DOHH2 (cell line): ENCODE measurements at regions not wholly inside any gene's neighbourhood (a gene's known extent, or its start where the extent isn't known, plus 50 kb on each side); places are given as distances from the start of the nearest gene placed in this dataset.

ENCODE experiments used
- H3F3A ChIP-seq: fragments of 200-600 bp; sonication (generic), shearing (Covaris generic); 2 replicates; pipeline ENCODE4 v1.6.0; 2016; ENCODE audit warnings: antibody characterized with exemption, mild to moderate bottlenecking; ENCODE audit not compliant: control insufficient read depth, insufficient read depth
- H3K27ac ChIP-seq: fragments of 200-600 bp; sonication (generic); 2 replicates; pipeline ENCODE4 v1.5.1; 2014; ENCODE audit warnings: low read depth, mild to moderate bottlenecking, low read length, moderate library complexity
- H3K27me3 ChIP-seq: fragments of 200-600 bp; sonication (generic); 2 replicates; pipeline ENCODE4 v1.6.1; 2014; ENCODE audit warnings: mild to moderate bottlenecking, low read length, mixed read lengths; ENCODE audit not compliant: control insufficient read depth
- H3K36me3 ChIP-seq: fragments of 200-600 bp; sonication (generic); 2 replicates; pipeline ENCODE4 v1.6.1; 2014; ENCODE audit warnings: mild to moderate bottlenecking, low read length, moderate library complexity, mixed read lengths; ENCODE audit not compliant: control insufficient read depth
- H3K4me1 ChIP-seq: fragments of 200-600 bp; sonication (generic); 2 replicates; pipeline ENCODE4 v1.6.1; 2014; ENCODE audit warnings: mild to moderate bottlenecking, low read length, mixed read lengths; ENCODE audit not compliant: control insufficient read depth
- H3K4me2 ChIP-seq: fragments of 200-600 bp; sonication (generic); 2 replicates; pipeline ENCODE4 v1.6.0; 2014; ENCODE audit warnings: mild to moderate bottlenecking, low read length, moderate library complexity
- H3K4me3 ChIP-seq: fragments of 200-600 bp; sonication (generic); 2 replicates; pipeline ENCODE4 v1.5.1; 2014; ENCODE audit warnings: mild to moderate bottlenecking, low read length, mixed read lengths
- H3K79me2 ChIP-seq: fragments of 200-600 bp; sonication (generic); 2 replicates; pipeline ENCODE4 v1.6.1; 2014; ENCODE audit warnings: mild to moderate bottlenecking, low read length, mixed read lengths; ENCODE audit not compliant: control insufficient read depth
- H3K9me2 ChIP-seq: fragments of 200-600 bp; sonication (generic); replicated peaks from 2 replicates; pipeline ENCODE4 v1.6.1; 2014; ENCODE audit warnings: mild to moderate bottlenecking, low read length, mixed read lengths; ENCODE audit not compliant: control insufficient read depth
- H3K9me3 ChIP-seq: fragments of 200-600 bp; sonication (generic); 2 replicates; pipeline ENCODE4 v1.6.1; 2014; ENCODE audit warnings: antibody characterized with exemption, low read length, mixed read lengths; ENCODE audit not compliant: control insufficient read depth, insufficient read depth
- H4K20me1 ChIP-seq: fragments of 200-600 bp; sonication (generic); 2 replicates; pipeline ENCODE4 v1.6.0; 2014; ENCODE audit warnings: low read depth, mild to moderate bottlenecking, antibody characterized with exemption, low read length, moderate library complexity; ENCODE audit not compliant: control insufficient read depth, insufficient read depth
- EZH2phosphoT487 ChIP-seq: fragments of 200-600 bp; sonication (generic); IDR thresholded peaks from 2 replicates; pipeline ENCODE4 v1.6.1; 2017; ENCODE audit warnings: borderline replicate concordance, mild to moderate bottlenecking, antibody characterized with exemption, low read length, moderate library complexity, mixed read lengths
- TF ChIP-seq, protein P1 (sequence below): fragments of 200-600 bp; sonication (generic); IDR thresholded peaks from one replicate; pipeline ENCODE4 v1.5.1; 2014; ENCODE audit warnings: antibody characterized with exemption, mild to moderate bottlenecking, low read depth, low read length; ENCODE audit not compliant: poor library complexity, severe bottlenecking

DNA sequence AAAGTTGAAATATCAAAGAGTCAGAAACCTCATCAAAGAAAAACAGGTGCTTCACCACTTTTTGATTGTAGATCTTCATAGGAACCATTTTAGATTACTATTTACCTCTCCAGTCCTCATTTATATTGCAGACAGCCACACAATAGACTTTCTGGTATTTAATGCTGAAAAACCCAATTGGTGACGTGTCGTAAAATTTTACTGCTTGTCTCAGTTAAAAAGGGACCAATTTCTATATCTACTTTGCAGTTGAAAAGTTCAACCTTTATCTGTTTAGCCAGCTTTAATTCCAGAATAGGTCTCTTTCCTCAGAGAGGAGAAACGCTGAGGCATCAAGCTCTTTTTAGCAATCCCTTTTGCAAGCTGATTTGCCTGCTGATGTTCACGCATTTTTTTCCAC, 1722.4 kb downstream of the PLA2G4A start:
- Histone ChIP-seq H3K4me3 (no peak overlapping the region), H3K4me2 (no peak overlapping the region), H3K79me2 (no peaks in the 10 kb centered on the region), H3K27me3 (no peaks in the 10 kb centered on the region), H3K9me3 (no peaks in the 10 kb centered on the region), H3K4me1 (no peaks in the 10 kb centered on the region), H4K20me1 (no peaks in the 10 kb centered on the region), H3K36me3 (no peaks in the 10 kb centered on the region), H3K9me2 (no peaks in the 10 kb centered on the region), H3K27ac (no peak overlapping the region), H3F3A (no peaks in the 10 kb centered on the region)
- TF ChIP-seq, protein P1, sequence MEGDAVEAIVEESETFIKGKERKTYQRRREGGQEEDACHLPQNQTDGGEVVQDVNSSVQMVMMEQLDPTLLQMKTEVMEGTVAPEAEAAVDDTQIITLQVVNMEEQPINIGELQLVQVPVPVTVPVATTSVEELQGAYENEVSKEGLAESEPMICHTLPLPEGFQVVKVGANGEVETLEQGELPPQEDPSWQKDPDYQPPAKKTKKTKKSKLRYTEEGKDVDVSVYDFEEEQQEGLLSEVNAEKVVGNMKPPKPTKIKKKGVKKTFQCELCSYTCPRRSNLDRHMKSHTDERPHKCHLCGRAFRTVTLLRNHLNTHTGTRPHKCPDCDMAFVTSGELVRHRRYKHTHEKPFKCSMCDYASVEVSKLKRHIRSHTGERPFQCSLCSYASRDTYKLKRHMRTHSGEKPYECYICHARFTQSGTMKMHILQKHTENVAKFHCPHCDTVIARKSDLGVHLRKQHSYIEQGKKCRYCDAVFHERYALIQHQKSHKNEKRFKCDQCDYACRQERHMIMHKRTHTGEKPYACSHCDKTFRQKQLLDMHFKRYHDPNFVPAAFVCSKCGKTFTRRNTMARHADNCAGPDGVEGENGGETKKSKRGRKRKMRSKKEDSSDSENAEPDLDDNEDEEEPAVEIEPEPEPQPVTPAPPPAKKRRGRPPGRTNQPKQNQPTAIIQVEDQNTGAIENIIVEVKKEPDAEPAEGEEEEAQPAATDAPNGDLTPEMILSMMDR = no peak
- no peak for TF ChIP-seq EZH2phosphoT487

DNA sequence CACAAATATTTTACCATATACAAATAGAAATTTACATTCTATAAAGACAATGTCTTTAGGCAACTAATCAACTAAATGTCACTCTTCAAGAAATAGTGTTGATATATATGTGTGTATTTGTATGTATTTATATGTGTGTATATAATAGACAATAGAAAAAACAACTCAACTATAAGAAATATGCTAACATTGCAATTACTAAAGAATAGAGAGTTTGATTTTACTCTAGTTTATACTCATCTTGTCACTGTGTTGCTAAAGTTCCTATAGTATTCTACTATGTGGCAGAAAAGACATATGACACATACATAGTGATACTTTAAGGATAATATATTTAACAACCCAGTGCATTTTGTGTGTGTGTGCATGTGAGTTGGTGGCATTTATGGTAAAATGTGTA, 1728.3 kb downstream of the PLA2G4A start:
- Histone ChIP-seq H3K4me2 (no peak overlapping the region), H4K20me1 (no peaks in the 10 kb centered on the region), H3F3A (no peaks in the 10 kb centered on the region), H3K4me1 (no peaks in the 10 kb centered on the region), H3K27me3 (no peaks in the 10 kb centered on the region), H3K9me3 (no peaks in the 10 kb centered on the region), H3K27ac (no peak overlapping the region), H3K79me2 (no peaks in the 10 kb centered on the region), H3K9me2 (no peaks in the 10 kb centered on the region), H3K4me3 (no peak overlapping the region), H3K36me3 (no peaks in the 10 kb centered on the region)
- TF ChIP-seq EZH2phosphoT487 = no peak
- TF ChIP-seq, protein P1 = no peak

DNA sequence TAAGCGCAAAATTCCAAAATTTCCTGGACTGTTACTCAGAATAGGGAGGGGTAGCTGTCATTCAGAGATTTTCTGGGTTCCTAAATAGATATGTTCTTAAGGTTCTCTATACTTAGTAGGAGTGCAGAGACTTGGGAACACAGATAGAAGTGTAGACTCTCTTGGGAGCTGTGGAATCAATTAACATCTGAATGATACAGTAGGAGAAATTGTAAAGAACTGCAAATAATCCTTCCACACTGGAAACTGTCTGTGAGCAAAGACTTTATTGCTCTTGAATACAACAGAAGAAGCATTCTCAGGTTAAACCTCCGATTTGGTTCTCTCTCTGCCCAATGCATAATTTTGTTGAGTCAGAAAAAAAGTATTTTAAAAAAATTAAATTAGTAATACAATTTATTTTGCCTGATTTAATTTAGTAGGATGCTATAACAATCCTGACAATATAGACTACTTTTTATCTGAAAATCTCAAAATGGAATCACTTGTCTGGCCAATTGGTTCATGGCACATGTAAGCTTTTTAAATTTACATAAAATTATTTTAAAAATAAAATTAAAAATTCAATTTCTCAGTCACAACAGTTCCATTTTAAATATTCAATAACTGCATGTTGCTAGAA, 1754.3 kb downstream of the PLA2G4A start:
- no peaks in the 10 kb centered on the region for H3K27me3 ChIP-seq
- H4K20me1 ChIP-seq = no peaks in the 10 kb centered on the region
- no peaks in the 10 kb centered on the region for H3K79me2 ChIP-seq
- H3K9me2 ChIP-seq = no peaks in the 10 kb centered on the region
- TF ChIP-seq EZH2phosphoT487 = no peak
- TF ChIP-seq, protein P1 = no peak
- H3K9me3 ChIP-seq = no peaks in the 10 kb centered on the region
- H3K4me3 ChIP-seq = no peak overlapping the region
- H3K4me2 ChIP-seq = no peak overlapping the region
- H3K27ac ChIP-seq = no peak overlapping the region
- no peaks in the 10 kb centered on the region for H3K36me3 ChIP-seq
- no peaks in the 10 kb centered on the region for H3F3A ChIP-seq
- no peaks in the 10 kb centered on the region for H3K4me1 ChIP-seq
